DND-41 (cell line): ENCODE measurements at regions not wholly inside any gene's neighbourhood (a gene's known extent, or its start where the extent isn't known, plus 50 kb on each side); places are given as distances from the start of the nearest gene placed in this dataset.

Source experiments
- ATAC-seq: fragments of 200-7000 bp; cut with Tn5 transposase; 3 replicates; pipeline ENCODE4 v1.9.1; 2021; ENCODE audit warnings: low read depth; ENCODE audit not compliant: insufficient read depth
- DNase-seq: peaks from one replicate; pipeline ENCODE4 v3.0.0-alpha.2; 2020
- H2AFZ ChIP-seq: 2 replicates; pipeline ENCODE4 v1.6.0; 2012; ENCODE audit warnings: low read depth, low read length
- H3K27ac ChIP-seq: 2 replicates; pipeline ENCODE4 v1.5.1; 2012; ENCODE audit warnings: low read length, inconsistent platforms
- H3K27me3 ChIP-seq: fragments of 200-600 bp; sonication (generic); 2 replicates; pipeline ENCODE4 v1.6.0; 2012; ENCODE audit warnings: low read length, mild to moderate bottlenecking, inconsistent platforms; ENCODE audit not compliant: insufficient read depth, poor library complexity
- H3K36me3 ChIP-seq: 2 replicates; pipeline ENCODE4 v1.5.1; 2012; ENCODE audit warnings: low read length, inconsistent platforms; ENCODE audit not compliant: insufficient read depth
- H3K4me1 ChIP-seq: 2 replicates; pipeline ENCODE4 v1.5.1; 2012; ENCODE audit warnings: mild to moderate bottlenecking, low read length; ENCODE audit not compliant: insufficient read depth
- H3K4me2 ChIP-seq: 2 replicates; pipeline ENCODE4 v1.6.0; 2012; ENCODE audit warnings: mild to moderate bottlenecking, moderate library complexity, low read length, inconsistent platforms; ENCODE audit not compliant: insufficient read depth
- H3K4me3 ChIP-seq, 2 experiments: fragments of 200-600 bp in 1 of 2; shearing (Covaris generic) in 1 of 2; 2 replicates each; pipeline ENCODE4 v1.5.1; 2012 to 2016; ENCODE audit warnings: inconsistent platforms in 2 of 2, low read length in 2 of 2, mild to moderate bottlenecking in 2 of 2, low read depth in 1 of 2, moderate library complexity in 1 of 2
- H3K79me2 ChIP-seq: 2 replicates; pipeline ENCODE4 v1.6.0; 2012; ENCODE audit warnings: low read length, inconsistent platforms; ENCODE audit not compliant: insufficient read depth
- H3K9ac ChIP-seq: 2 replicates; pipeline ENCODE4 v1.6.0; 2012; ENCODE audit warnings: low read depth, mild to moderate bottlenecking, inconsistent platforms, low read length, moderate library complexity
- H3K9me3 ChIP-seq: 2 replicates; pipeline ENCODE4 v1.5.1; 2012; ENCODE audit warnings: low read length, moderate library complexity, mild to moderate bottlenecking, inconsistent platforms; ENCODE audit not compliant: insufficient read depth, severe bottlenecking
- H4K20me1 ChIP-seq: 2 replicates; pipeline ENCODE4 v1.6.0; 2012; ENCODE audit warnings: low read length; ENCODE audit not compliant: insufficient read depth
- EZH2 ChIP-seq: IDR thresholded peaks from 3 replicates; pipeline ENCODE4 v1.6.1; 2012; ENCODE audit warnings: borderline replicate concordance, low read depth, mild to moderate bottlenecking, moderate library complexity, low read length, inconsistent platforms; ENCODE audit not compliant: severe bottlenecking
- TF ChIP-seq, protein P1 (sequence below): IDR thresholded peaks from 2 replicates; pipeline ENCODE4 v1.5.1; 2012; ENCODE audit warnings: borderline replicate concordance, low read length, moderate library complexity, mild to moderate bottlenecking; ENCODE audit not compliant: poor library complexity, severe bottlenecking; ENCODE audit errors: extremely low read depth

DNA sequence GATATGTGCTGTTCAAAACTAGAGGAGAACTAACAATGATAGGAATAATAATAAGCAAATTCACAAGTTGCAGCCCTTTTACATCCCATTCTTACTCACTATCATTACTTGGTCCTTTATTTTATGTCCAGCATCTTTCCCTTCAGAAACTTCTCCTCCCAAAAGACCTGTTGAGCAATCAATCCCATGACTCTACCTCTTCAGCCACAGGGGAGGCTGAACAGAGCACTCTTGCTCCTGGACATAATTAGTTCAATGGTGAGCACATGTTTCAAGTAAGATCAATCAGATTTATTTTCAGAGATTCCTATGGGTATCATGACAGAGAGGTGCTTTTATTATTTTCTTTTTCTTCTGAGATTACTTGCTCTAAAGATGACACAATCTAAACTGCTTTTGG lies 260.0 kb downstream of the COG6 start:
- H3K27ac ChIP-seq: no peak overlapping the region
- DNase-seq (no peak), ATAC-seq (no peak)
- no peak overlapping the region for H3K9ac ChIP-seq
- no peak overlapping the region for H3K4me3 ChIP-seq
- no peak overlapping the region for H2AFZ ChIP-seq
- no peaks in the 10 kb centered on the region for H3K79me2 ChIP-seq
- H3K27me3 ChIP-seq: peaks cover 3% of the 10 kb centered on the region
- no peak overlapping the region for H3K4me2 ChIP-seq
- no peaks in the 10 kb centered on the region for H4K20me1 ChIP-seq
- H3K9me3 ChIP-seq: no peaks in the 10 kb centered on the region
- H3K4me1 ChIP-seq: no peaks in the 10 kb centered on the region
- TF ChIP-seq, protein P1, sequence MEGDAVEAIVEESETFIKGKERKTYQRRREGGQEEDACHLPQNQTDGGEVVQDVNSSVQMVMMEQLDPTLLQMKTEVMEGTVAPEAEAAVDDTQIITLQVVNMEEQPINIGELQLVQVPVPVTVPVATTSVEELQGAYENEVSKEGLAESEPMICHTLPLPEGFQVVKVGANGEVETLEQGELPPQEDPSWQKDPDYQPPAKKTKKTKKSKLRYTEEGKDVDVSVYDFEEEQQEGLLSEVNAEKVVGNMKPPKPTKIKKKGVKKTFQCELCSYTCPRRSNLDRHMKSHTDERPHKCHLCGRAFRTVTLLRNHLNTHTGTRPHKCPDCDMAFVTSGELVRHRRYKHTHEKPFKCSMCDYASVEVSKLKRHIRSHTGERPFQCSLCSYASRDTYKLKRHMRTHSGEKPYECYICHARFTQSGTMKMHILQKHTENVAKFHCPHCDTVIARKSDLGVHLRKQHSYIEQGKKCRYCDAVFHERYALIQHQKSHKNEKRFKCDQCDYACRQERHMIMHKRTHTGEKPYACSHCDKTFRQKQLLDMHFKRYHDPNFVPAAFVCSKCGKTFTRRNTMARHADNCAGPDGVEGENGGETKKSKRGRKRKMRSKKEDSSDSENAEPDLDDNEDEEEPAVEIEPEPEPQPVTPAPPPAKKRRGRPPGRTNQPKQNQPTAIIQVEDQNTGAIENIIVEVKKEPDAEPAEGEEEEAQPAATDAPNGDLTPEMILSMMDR: no peak
- TF ChIP-seq EZH2: no peak
- no peaks in the 10 kb centered on the region for H3K36me3 ChIP-seq

DNA sequence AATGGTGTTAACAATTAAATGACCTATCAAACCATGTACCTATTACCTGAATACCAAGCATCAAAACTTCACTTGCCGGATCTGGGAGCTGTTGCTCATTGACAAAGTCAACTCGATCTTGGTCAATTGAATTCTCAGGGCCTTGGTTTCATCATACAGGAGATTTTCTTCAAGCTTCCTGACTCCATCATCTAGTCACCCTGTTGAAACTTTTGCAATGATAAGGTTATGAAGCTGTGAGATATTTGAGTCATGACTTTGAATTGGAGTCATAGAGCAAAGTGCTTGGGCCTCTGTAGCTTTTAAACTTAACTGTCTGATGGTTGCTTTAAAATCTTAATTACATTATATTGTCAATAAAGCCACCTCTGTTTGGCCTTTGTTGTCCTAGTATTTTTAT lies 260.9 kb downstream of the COG6 start:
- DNase-seq (no peak), ATAC-seq (no peak)
- TF ChIP-seq, protein P1: no peak
- no peak for TF ChIP-seq EZH2
- Histone ChIP-seq H3K79me2 (no peaks in the 10 kb centered on the region), H2AFZ (no peak overlapping the region), H3K36me3 (no peaks in the 10 kb centered on the region), H3K9me3 (no peaks in the 10 kb centered on the region), H3K4me3 (no peak overlapping the region), H3K27ac (no peak overlapping the region), H4K20me1 (no peaks in the 10 kb centered on the region), H3K4me1 (no peaks in the 10 kb centered on the region), H3K9ac (no peak overlapping the region), H3K27me3 (peaks cover 3% of the 10 kb centered on the region), H3K4me2 (no peak overlapping the region)

DNA sequence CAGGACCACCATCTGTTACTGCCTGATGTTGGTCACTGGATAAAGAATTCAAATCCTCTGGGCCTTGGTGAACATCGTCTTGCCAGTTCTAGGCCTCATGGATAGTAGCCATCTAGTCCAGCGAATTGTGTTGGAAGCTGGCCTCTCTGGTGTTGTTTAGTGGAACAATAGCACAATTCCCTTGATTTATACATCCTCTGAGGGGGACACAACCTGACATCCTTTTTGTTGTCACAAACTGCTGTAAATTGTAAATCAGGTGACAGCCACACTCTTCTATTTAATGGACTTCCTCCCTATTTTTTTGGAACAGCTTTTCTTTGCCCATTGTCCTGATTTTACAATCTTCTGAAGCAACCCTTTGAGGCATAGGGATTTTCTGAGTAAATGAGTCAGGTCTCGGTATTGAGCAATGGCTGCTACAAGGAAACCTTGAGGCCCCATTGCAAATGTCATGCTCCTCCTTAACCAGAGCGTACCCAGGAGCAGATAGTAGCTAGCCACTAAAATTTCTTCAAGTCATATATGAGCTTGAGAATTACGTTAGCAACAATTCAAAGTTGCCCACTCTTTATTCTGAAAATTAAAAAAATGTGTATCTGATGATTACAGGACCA lies 263.3 kb downstream of the COG6 start:
- Histone ChIP-seq H3K4me3 (no peak overlapping the region), H3K9me3 (no peaks in the 10 kb centered on the region), H3K36me3 (no peaks in the 10 kb centered on the region), H2AFZ (no peak overlapping the region), H3K4me1 (no peaks in the 10 kb centered on the region), H3K27me3 (no peaks in the 10 kb centered on the region), H3K79me2 (no peaks in the 10 kb centered on the region), H3K4me2 (no peak overlapping the region), H4K20me1 (no peaks in the 10 kb centered on the region), H3K9ac (no peak overlapping the region), H3K27ac (no peak overlapping the region)
- ATAC-seq (no peak), DNase-seq (no peak)
- no peak for TF ChIP-seq EZH2
- TF ChIP-seq, protein P1: no peak
